Glomerular endothelial cell (primary cell): ENCODE measurements at regions not wholly inside any gene's neighbourhood (a gene's known extent, or its start where the extent isn't known, plus 50 kb on each side); places are given as distances from the start of the nearest gene placed in this dataset.

Experiments used
- DNase-seq: peaks from one replicate; pipeline ENCODE4 v3.0.0-alpha.2; 2011; ENCODE audit warnings: low read depth, low spot score; ENCODE audit errors: extremely low read depth

DNA sequence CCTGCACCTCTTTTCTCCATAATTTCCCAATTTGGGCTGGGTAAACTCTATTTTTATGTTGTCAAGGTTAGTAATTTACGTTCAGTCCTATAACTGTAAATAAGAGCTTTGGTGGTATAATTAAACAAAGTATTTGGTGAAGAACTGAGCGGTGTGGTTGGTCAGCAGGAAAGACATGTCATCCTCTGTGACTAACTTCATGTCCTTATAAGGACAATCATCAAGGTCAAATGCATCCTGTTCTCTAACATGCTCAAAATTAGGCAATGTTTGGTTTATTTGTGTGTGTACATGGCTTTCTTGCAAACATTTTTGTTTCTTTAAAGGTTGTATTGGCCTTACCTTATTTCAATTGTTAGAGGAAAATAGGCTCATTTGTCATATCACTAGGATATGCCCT is 121.5 kb upstream of the NABP1 start:
- no peak for DNase-seq

- DNase-seq = no peak
Observed at GRCh38 chr2:191557841-191558240, 120.1 kb upstream of the NABP1 start.

- DNase-seq = no peak
Observed at GRCh38 chr2:191559569-191559968, 118.4 kb upstream of the NABP1 start.

GRCh38 chr2:191560411-191560980 is 117.4 kb upstream of the NABP1 start:
- no peak for DNase-seq

DNA sequence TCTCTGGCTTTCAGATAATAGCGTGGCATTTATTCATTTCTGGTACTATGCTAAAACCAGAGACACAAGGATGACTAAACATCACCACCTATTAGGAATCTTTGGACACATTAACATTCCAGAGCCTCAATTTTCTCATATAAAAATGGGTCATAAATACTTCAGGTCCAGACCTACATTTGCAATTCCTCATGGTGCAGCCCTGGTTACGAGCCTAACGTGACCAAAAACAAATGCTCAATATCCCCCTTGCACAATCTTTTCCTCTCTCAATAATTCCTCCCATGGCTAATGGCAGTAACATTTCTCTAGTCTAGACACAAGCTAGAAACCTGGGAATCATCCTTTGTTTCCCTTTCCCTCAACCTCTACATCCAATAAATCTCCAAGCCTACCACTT is 112.8 kb upstream of the NABP1 start:
- DNase-seq = no peak

DNA sequence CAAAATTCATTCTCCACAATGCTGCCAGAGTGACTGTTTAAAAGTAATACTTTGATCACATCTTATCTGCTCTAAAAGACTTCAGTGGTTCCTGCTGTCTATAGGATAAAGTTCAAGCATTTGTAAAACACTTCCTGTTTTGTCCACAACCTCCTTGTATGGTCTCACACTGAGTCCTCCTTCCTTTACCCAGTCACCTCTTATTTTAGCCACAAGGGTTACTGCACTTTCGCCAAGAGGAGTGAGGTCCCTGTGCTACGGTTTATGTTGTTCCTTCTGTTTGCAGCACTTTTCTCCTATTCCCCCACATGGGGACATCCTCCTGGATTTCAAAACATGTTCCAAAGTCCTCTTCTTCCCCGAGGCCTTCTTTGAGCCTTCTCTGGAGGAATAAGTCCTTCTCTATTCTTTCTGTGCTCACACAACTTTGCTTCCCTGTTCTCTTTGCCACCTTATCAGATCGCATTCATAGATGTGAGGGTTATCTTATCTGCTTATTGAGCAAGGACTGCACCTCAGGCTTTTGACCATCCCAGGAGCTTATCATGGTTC is 112.2 kb upstream of the NABP1 start:
- no peak for DNase-seq

- peak; percentile 29 for DNase-seq
Observed at GRCh38 chr2:191566344-191566743, 111.6 kb upstream of the NABP1 start.

DNA sequence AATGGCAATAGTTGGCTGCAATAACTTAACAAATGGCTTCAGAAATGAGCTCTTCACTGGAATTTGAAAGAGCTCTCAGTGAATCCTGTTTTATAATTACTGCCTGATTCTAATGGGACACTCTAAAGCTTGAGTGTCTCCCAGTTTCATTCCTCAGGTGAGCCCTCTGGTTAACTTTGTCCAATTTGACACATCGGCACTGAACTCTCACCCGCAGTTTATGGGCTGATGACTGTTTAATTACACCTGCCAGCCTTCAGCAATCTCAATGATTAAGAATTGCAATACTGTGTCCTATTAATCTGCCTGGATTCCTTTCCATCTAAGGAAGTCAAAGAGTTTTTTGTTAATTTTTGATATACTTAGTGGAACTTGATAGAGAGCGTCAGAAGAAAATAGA is 110.7 kb upstream of the NABP1 start:
- DNase-seq = no peak

DNA sequence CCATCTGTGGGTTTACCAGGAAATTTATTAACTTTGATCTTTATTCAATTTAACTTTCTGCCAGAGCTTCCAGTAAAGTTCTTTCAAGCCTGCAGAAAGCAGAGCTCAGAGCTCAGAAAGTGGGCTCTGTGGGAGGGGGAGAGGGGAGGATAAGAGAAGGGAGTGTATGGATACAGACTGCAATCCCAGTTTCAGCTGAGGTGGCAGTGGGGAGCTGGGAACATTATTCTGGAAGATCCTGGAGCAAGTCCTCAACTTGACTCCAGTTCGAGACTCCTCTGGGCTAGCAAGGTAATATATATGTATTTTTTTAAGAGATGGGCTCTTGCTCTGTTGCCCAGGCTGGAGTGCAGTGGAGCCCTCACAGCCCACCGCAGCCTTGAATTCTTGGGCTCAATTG is 108.9 kb upstream of the NABP1 start:
- DNase-seq = no peak

GRCh38 chr2:191571163-191571769 is 106.7 kb upstream of the NABP1 start:
- DNase-seq = peak; percentile 27

DNA sequence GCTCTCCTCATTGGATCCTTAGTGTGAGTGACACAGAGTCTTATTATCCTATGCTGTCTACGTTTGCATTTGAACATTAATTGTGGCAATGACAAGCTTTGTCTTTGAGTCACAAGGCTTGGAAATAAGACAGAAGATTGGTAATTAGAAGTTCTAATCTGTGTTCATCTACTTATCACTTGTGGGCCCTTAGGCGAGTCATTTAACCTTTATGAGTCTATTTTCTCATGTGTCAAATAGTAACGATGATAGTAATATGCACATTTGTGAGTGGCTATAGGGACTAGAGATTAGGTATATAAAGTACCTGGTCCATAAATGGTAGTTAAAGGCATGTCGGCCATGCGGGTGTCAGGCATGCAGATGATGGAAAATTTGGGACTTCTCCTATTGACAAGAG is 105.6 kb upstream of the NABP1 start:
- DNase-seq = no peak

GRCh38 chr2:191573216-191573615 is 104.7 kb upstream of the NABP1 start:
- no peak for DNase-seq

- DNase-seq = no peak
Observed at GRCh38 chr2:191574232-191574631, 103.7 kb upstream of the NABP1 start.

- DNase-seq = no peak
Observed at GRCh38 chr2:191577605-191578004, 100.3 kb upstream of the NABP1 start.

GRCh38 chr2:191578031-191578430 is 99.9 kb upstream of the NABP1 start:
- DNase-seq = no peak

GRCh38 chr2:191580581-191580980 is 97.4 kb upstream of the NABP1 start:
- DNase-seq = no peak

DNA sequence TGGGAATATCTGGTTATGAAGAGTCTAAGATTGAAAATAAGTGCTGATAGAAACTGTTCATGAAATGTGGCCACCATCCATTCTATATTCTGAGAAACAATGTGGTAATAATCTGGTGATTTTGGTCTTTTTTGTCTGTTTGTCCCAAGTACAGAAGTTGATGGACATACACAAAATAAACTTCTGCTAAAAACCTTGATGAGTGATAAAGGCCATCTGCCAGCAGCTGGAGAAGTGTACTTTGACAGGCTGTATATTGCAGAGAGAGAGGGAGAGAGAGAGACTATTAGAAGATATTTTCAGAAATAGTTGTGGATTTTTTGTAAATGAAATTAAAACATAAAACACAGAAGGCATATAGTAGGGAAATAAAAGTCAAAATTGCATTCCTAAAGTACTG is 96.9 kb upstream of the NABP1 start:
- no peak for DNase-seq

DNA sequence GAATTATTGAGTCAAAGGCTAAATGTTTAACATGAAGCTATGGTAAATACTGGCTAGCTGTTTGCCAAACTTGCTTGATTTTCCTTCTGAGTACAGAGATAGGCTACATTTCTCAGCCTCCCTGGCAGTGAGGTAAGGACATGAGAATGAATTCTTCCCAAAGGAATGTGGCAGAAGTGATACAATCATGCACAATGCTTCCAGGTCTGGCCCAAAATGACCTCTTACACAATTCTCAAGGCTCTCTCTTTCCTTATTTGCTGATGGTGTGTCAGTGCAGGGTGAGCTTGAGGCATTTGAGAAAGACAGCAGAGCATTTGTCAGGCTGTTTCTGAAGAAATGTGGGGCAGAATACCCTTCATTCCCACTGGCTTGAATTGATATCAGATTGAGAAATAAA is 95.6 kb upstream of the NABP1 start:
- DNase-seq = no peak

GRCh38 chr2:191591025-191591424 is 86.9 kb upstream of the NABP1 start:
- DNase-seq = no peak

GRCh38 chr2:191593622-191594385 is 84.1 kb upstream of the NABP1 start:
- DNase-seq = no peak

GRCh38 chr2:191597186-191597751 is 80.7 kb upstream of the NABP1 start:
- no peak for DNase-seq

- DNase-seq = no peak
Observed at GRCh38 chr2:191598296-191598695, 79.6 kb upstream of the NABP1 start.
